SK-N-MC (cell line): ENCODE measurements at regions not wholly inside any gene's neighbourhood (a gene's known extent, or its start where the extent isn't known, plus 50 kb on each side); places are given as distances from the start of the nearest gene placed in this dataset.
"Not testable (repeated sequence)": the region's sequence is repeated elsewhere in the genome, so short reads cannot be mapped to it uniquely, and the experiment has no call there.

ENCODE experiments used
- DNase-seq: peaks from one replicate; pipeline ENCODE4 v3.0.0-alpha.2; 2011; ENCODE audit warnings: low read depth, low spot score
- H3K27ac ChIP-seq: fragments of 200-600 bp; sonication (generic); 2 replicates; pipeline ENCODE4 v1.5.1; 2016; ENCODE audit warnings: mixed run types
- H3K36me3 ChIP-seq: fragments of 200-600 bp; sonication (generic); 2 replicates; pipeline ENCODE4 v1.6.1; 2017; ENCODE audit warnings: antibody characterized with exemption, low read length, mixed read lengths; ENCODE audit not compliant: insufficient read depth
- H3K4me3 ChIP-seq: fragments of 200-600 bp; sonication (generic); 2 replicates; pipeline ENCODE4 v1.5.1; 2016
- H3K9ac ChIP-seq: fragments of 200-600 bp; sonication (generic); 2 replicates; pipeline ENCODE4 v1.8.0; 2017; ENCODE audit warnings: mixed run types, mixed read lengths; ENCODE audit not compliant: insufficient read length
- H3K9me3 ChIP-seq: fragments of 200-600 bp; sonication (generic); 2 replicates; pipeline ENCODE4 v1.6.1; 2017; ENCODE audit warnings: low read depth, mild to moderate bottlenecking, antibody characterized with exemption, low read length, moderate library complexity, mixed read lengths
- EZH2 ChIP-seq: fragments of 200-600 bp; sonication (generic); IDR thresholded peaks from one replicate; pipeline ENCODE4 v1.6.1; 2017; ENCODE audit warnings: antibody characterized with exemption
- FOXP2 ChIP-seq: optimal IDR thresholded peaks from 2 replicates; pipeline ENCODE3; 2011; ENCODE audit warnings: mild to moderate bottlenecking, moderate library complexity; ENCODE audit not compliant: insufficient read depth; ENCODE audit errors: extremely low read length, control extremely low read depth
- POLR2AphosphoS5 ChIP-seq: IDR thresholded peaks from 2 replicates; pipeline ENCODE4 v1.6.1; 2012; ENCODE audit warnings: mild to moderate bottlenecking, low read depth, low read length, borderline replicate concordance

DNA sequence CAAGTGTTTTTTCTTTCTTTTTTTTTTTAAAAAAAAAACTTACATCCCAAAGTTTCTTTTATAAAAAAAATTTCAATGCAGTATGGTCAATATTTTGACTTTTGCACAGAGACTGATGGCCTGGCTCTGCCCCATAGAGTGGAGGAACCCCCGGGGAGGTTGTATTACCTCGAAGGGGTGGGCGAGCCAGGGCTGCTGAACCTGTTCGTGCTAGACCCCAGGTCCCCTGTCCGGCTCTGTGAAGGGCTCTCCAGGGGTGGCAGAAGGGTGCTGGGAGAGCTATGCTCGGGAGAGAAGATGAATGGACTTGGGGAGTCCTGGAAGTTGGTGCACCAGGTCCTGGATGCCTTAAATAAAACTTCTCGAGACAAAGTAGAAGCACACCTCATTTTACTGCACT lies 446.4 kb upstream of the KLF6 start:
- no peak for DNase-seq
- no peaks in the 10 kb centered on the region for H3K36me3 ChIP-seq
- no peaks in the 10 kb centered on the region for H3K9me3 ChIP-seq
- H3K27ac ChIP-seq = no peak overlapping the region
- H3K4me3 ChIP-seq = no peak overlapping the region
- H3K9ac ChIP-seq = no peak overlapping the region
- no peak for TF ChIP-seq POLR2AphosphoS5
- TF ChIP-seq FOXP2 = no peak

DNA sequence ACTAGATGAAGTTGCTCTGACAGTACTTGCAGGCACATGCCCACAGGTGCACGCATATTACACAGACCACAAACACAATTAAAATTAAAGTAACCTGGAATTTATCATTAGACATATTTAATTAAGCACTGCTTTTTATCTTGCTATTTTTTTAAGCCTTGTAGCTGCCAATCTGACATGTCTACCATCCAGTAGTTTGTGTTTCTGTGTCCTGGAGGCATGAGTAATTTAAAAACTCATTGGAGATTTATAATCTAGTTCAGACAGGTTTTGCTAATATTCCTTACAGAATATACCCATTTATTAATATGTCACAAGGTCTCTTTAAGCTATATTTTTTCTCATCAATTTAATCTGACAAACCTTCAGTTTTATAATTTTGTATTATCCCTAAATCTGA lies 445.0 kb upstream of the KLF6 start:
- TF ChIP-seq FOXP2 = no peak
- no peak for TF ChIP-seq POLR2AphosphoS5
- TF ChIP-seq EZH2 = no peak
- H3K4me3 ChIP-seq = no peak overlapping the region
- H3K9ac ChIP-seq = no peak overlapping the region
- no peaks in the 10 kb centered on the region for H3K36me3 ChIP-seq
- no peak for DNase-seq
- no peaks in the 10 kb centered on the region for H3K9me3 ChIP-seq
- H3K27ac ChIP-seq = no peak overlapping the region

DNA sequence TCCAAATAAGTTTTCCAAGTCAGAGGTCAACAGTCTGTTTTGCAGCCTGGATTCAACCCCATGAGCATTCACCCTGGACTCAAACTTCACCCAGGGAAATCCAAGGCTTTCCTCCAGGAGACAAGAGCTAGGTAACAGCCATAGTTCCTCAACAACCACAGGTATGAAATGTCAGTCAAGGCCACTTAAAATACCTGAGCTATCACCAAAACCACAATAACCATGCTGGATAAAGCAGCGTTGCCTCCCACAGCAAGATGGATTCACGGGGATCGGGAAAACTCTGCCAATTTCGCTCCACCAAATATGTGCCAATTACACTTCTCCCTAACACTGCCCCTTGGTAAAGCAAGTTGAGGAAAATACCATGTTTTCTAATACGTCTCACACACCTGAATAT lies 444.1 kb upstream of the KLF6 start:
- Histone ChIP-seq H3K9me3 (no peaks in the 10 kb centered on the region), H3K9ac (no peak overlapping the region), H3K4me3 (no peak overlapping the region), H3K36me3 (no peaks in the 10 kb centered on the region), H3K27ac (no peak overlapping the region)
- DNase-seq = no peak
- TF ChIP-seq EZH2 (no peak), FOXP2 (no peak), POLR2AphosphoS5 (no peak)

DNA sequence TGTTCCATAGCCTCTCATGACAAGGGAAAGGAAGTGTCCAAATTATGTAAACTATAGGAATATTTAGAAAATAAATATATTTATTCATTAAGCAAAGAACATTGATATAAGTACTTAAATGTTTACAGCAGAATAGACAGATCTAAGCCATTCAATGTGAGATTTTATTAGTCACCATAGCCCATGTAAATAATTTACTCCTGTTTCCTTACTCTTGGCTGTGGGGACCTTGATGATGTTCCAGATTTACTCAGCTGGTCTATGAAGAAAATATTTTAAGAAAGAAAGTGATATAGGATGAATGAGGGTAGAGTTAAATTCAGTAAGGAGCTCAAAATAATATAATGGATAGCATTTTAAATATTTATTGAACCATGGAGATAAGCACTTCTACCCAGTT lies 442.6 kb upstream of the KLF6 start:
- DNase-seq = no peak
- Histone ChIP-seq H3K4me3 (no peak overlapping the region), H3K9ac (no peak overlapping the region), H3K9me3 (no peaks in the 10 kb centered on the region), H3K36me3 (no peaks in the 10 kb centered on the region), H3K27ac (no peak overlapping the region)
- TF ChIP-seq EZH2 (no peak), FOXP2 (no peak), POLR2AphosphoS5 (no peak)

DNA sequence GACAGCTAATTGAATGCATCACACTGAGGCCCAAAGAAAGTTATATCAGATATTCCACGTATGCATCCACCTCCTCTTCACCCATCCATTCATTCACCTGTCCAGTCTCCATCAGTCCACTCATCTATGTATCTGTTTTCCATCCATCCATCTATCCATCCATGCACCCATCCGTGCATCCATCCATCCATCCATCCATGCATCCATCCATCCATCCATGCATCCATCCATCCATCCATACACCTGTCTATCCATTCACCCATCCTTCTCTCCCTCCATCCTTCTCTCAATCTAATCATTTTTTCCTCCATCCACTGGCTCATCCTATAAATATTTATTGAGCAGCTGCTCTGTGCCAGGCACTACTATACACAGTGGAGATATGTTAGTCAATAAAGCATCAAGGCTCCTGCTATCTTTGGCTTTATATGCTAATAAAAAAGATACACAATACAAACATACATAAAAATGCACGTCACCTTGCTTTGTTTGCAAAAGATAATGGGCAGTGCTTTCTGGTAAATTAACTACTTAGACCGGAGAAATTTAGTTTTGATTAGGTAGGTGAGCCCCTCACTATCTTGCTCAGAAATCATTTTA lies 442.0 kb upstream of the KLF6 start:
- Histone ChIP-seq H3K9ac (no peak overlapping the region), H3K27ac (no peak overlapping the region), H3K9me3 (no peaks in the 10 kb centered on the region), H3K4me3 (no peak overlapping the region), H3K36me3 (no peaks in the 10 kb centered on the region)
- no peak for TF ChIP-seq EZH2
- no peak for TF ChIP-seq POLR2AphosphoS5
- no peak for DNase-seq

DNA sequence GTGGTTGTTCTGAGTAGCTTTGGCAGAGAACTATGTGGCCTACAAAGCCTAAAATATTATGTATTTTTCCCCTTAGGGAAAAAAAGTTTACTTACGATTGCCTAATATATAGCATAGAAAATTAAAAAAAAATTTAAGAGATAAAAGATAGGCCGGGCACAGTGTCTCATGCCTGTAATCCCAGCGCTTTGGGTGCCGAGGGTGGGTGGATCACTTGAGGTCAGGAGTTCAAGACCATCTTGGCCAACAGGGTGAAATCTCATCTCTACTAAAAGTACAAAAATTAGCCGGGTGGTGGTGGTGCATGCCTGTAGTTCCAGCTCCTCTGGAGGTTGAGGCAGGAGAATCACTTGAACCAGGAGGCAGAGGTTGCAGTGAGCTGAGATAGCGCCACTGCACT lies 439.2 kb upstream of the KLF6 start:
- Histone ChIP-seq H3K4me3 (no peak overlapping the region), H3K9me3 (no peaks in the 10 kb centered on the region), H3K27ac (no peak overlapping the region), H3K9ac (no peak overlapping the region), H3K36me3 (no peaks in the 10 kb centered on the region)
- TF ChIP-seq POLR2AphosphoS5 = no peak
- TF ChIP-seq EZH2 = no peak
- TF ChIP-seq FOXP2 = no peak
- DNase-seq = no peak

DNA sequence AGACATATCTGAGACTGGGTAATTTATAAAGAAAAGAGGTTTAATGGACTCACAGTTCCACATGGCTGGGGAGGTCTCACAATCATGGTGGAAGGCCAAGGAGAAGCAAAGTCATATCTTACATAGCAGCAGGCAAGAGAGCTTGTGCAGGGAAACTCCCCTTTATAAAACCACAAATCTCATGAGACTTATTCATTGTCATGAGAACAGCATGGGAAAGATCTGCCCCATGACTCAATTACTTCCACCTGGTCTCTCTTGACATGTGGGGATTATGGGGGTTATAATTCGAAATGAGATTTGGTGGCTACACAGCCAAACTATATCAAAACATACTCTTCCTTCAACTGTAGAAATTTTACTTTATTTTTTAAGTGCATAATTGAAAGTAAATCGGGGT lies 436.3 kb upstream of the KLF6 start:
- not testable (repeated sequence) for H3K9ac ChIP-seq, DNase-seq, H3K4me3 ChIP-seq, H3K9me3 ChIP-seq, H3K27ac ChIP-seq, H3K36me3 ChIP-seq

DNA sequence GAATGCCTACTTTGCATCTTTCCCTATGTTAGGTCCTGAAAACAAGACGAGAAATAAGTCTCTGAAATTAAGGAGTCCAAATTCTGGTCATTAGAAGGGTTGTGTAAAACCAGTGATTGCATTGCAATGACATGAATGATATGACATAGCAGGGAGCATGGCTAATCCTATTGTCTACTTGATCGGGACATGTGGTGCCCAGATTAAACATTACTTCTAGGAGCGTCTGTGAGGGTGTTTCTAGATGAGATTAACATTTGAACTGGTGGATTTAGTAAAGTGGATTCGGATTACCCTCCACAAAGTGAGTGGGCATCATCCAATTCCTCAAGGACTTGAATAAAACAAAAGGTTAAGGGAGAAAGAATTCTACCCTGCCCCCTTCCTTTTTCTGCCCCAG lies 434.9 kb upstream of the KLF6 start:
- H3K9ac ChIP-seq = no peak overlapping the region
- no peak overlapping the region for H3K27ac ChIP-seq

DNA sequence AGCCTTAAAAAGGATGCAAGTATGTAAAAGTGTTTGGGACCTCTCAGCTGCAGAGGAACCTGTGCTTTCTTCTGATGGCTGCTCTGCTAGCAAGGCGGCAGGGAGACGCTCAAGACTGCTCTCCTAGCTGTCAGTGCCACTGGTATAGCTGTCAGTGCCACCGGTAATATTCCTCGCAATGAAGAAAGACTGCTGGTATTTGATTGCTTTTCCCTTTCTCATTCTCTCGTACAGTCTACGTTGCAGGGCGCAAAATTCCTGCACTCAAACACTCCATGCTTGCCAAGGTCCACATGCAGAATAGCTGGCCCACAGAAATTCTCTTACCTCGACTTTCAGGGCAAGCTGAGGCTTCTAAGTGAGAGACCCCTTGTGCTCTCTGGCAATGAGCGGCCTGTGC lies 432.6 kb upstream of the KLF6 start:
- H3K9me3 ChIP-seq = no peaks in the 10 kb centered on the region
- H3K9ac ChIP-seq = no peak overlapping the region
- no peak for TF ChIP-seq FOXP2
- no peak for TF ChIP-seq EZH2
- no peak for TF ChIP-seq POLR2AphosphoS5
- no peak overlapping the region for H3K4me3 ChIP-seq
- no peak overlapping the region for H3K27ac ChIP-seq
- no peak for DNase-seq
- no peaks in the 10 kb centered on the region for H3K36me3 ChIP-seq

More for the DNA sequence above, 434.9 kb upstream of the KLF6 start:
- no peaks in the 10 kb centered on the region for H3K36me3 ChIP-seq
- no peak overlapping the region for H3K4me3 ChIP-seq
- no peaks in the 10 kb centered on the region for H3K9me3 ChIP-seq
- DNase-seq = no peak
- TF ChIP-seq FOXP2 (no peak), POLR2AphosphoS5 (no peak), EZH2 (no peak)

DNA sequence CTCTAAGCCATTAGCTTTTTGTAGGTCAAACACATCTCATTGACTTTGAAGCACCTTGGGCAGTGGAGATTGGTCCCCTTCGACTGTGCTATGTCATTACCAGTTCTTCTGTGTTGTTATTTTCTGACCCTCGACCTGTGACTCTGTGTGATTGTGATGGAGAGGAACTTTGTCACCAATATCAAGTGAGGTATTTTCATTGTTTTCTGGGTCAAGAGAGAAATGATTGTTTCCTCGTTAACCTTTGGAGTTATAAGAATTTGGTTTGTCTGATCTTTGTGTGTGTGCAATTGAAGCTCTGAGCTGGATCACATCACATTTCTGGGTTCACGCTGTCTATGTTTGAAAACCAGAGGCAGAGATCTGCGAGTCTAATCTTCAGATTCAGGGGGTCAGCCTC lies 432.2 kb upstream of the KLF6 start:
- Histone ChIP-seq H3K36me3 (no peaks in the 10 kb centered on the region), H3K9ac (no peak overlapping the region), H3K9me3 (no peaks in the 10 kb centered on the region), H3K27ac (no peak overlapping the region), H3K4me3 (0 out of 2 replicates have a peak overlapping the region, but pooled peaks have one; percentile 42)
- no peak for DNase-seq
- TF ChIP-seq POLR2AphosphoS5 = no peak
